IMR-90 (cell line): ENCODE measurements at regions not wholly inside any gene's neighbourhood (a gene's known extent, or its start where the extent isn't known, plus 50 kb on each side); places are given as distances from the start of the nearest gene placed in this dataset.

Source experiments
- ATAC-seq: fragments of 200-7000 bp; cut with Tn5 transposase; 2 replicates; pipeline ENCODE4 v1.9.1; 2020; ENCODE audit warnings: low read depth, mild to moderate bottlenecking, moderate library complexity
- BruUV-seq: library from RNA; stranded (reverse); fragments of 400-500 nt; replicated peaks from 2 replicates; lab custom pipeline; 2021; lab: Mats Ljungman, UMichigan
- CTCF ChIA-PET: fragments of 300-600 bp; formaldehyde crosslinking; extraction: SDS; loops from one replicate; lab custom pipeline; 2021; ENCODE audit warnings: antibody characterized with exemption; lab: Yijun Ruan, JAX
- POLR2A ChIA-PET: fragments of 300-600 bp; sonication (Branson Sonifier 250); formaldehyde crosslinking; loops from one replicate; lab custom pipeline; 2022; ENCODE audit warnings: antibody characterized with exemption; ENCODE audit not compliant: unreplicated experiment; lab: Charles Lee
- DNase-seq: peaks from one replicate; pipeline ENCODE4 v3.0.0; 2013
- H2AFZ ChIP-seq: replicated peaks from 2 replicates; pipeline ENCODE3; 2013; ENCODE audit warnings: low read length, mild to moderate bottlenecking; ENCODE audit not compliant: poor library complexity
- H2AK5ac ChIP-seq: 2 replicates; pipeline ENCODE4 v1.6.1; 2013; ENCODE audit warnings: low read depth, low read length, inconsistent platforms
- H2AK9ac ChIP-seq: replicated peaks from 2 replicates; pipeline ENCODE3; 2013; ENCODE audit warnings: mild to moderate bottlenecking, low read depth, low read length, moderate library complexity; ENCODE audit not compliant: poor library complexity
- H2BK120ac ChIP-seq: 2 replicates; pipeline ENCODE4 v1.6.1; 2013; ENCODE audit warnings: low read depth, low read length, inconsistent platforms
- H2BK15ac ChIP-seq: 3 replicates; pipeline ENCODE4 v1.6.1; 2013; ENCODE audit warnings: low read depth, low read length, inconsistent platforms
- H2BK20ac ChIP-seq: 2 replicates; pipeline ENCODE4 v1.6.1; 2013; ENCODE audit warnings: low read depth, mild to moderate bottlenecking, inconsistent platforms, low read length, moderate library complexity
- H2BK5ac ChIP-seq: 2 replicates; pipeline ENCODE4 v1.6.1; 2013; ENCODE audit warnings: mild to moderate bottlenecking, low read depth, low read length, inconsistent platforms; ENCODE audit not compliant: poor library complexity, severe bottlenecking
- H3K14ac ChIP-seq: replicated peaks from 2 replicates; pipeline ENCODE4 v1.6.1; 2013; ENCODE audit warnings: low read depth, low read length, inconsistent platforms
- H3K18ac ChIP-seq: 2 replicates; pipeline ENCODE4 v1.6.1; 2013; ENCODE audit warnings: low read depth, low read length, control low read depth
- H3K23ac ChIP-seq: 2 replicates; pipeline ENCODE4 v1.6.1; 2013; ENCODE audit warnings: low read depth, low read length, inconsistent platforms
- H3K27ac ChIP-seq: 2 replicates; pipeline ENCODE4 v1.5.1; 2013; ENCODE audit warnings: mild to moderate bottlenecking, control low read depth, low read length; ENCODE audit not compliant: insufficient read depth
- H3K27me3 ChIP-seq: 2 replicates; pipeline ENCODE4 v1.6.1; 2013; ENCODE audit warnings: low read length; ENCODE audit not compliant: control insufficient read depth, insufficient read depth
- H3K36me3 ChIP-seq: 2 replicates; pipeline ENCODE4 v1.6.1; 2013; ENCODE audit warnings: low read length, mixed read lengths; ENCODE audit not compliant: control insufficient read depth, insufficient read depth
- H3K4ac ChIP-seq: 2 replicates; pipeline ENCODE4 v1.6.1; 2013; ENCODE audit warnings: low read depth, low read length, inconsistent platforms
- H3K4me1 ChIP-seq: 2 replicates; pipeline ENCODE4 v1.6.1; 2013; ENCODE audit warnings: low read length, mixed read lengths; ENCODE audit not compliant: control insufficient read depth, insufficient read depth
- H3K4me2 ChIP-seq: 2 replicates; pipeline ENCODE4 v1.6.1; 2013; ENCODE audit warnings: low read depth, mild to moderate bottlenecking, control low read depth, low read length, moderate library complexity
- H3K4me3 ChIP-seq: 2 replicates; pipeline ENCODE4 v1.5.1; 2013; ENCODE audit warnings: low read depth, mild to moderate bottlenecking, control low read depth, low read length, moderate library complexity; ENCODE audit not compliant: insufficient read depth
- H3K56ac ChIP-seq: 2 replicates; pipeline ENCODE4 v1.6.1; 2013; ENCODE audit warnings: low read length, inconsistent platforms; ENCODE audit not compliant: insufficient read depth; ENCODE audit errors: extremely low read depth
- H3K79me1 ChIP-seq, 2 experiments: 2 replicates each; pipeline ENCODE4 v1.6.1; 2013; ENCODE audit warnings: low read length in 2 of 2, inconsistent platforms in 1 of 2, low read depth in 1 of 2
- H3K9ac ChIP-seq: 2 replicates; pipeline ENCODE4 v1.6.1; 2013; ENCODE audit warnings: low read depth, low read length, control low read depth
- H3K9me1 ChIP-seq: 2 replicates; pipeline ENCODE4 v1.6.1; 2013; ENCODE audit warnings: low read length, inconsistent platforms; ENCODE audit not compliant: insufficient read depth
- H3K9me3 ChIP-seq: 2 replicates; pipeline ENCODE4 v1.6.1; 2013; ENCODE audit warnings: low read length; ENCODE audit not compliant: control insufficient read depth, insufficient read depth
- H4K20me1 ChIP-seq: 2 replicates; pipeline ENCODE4 v1.6.1; 2013; ENCODE audit warnings: low read length, inconsistent platforms; ENCODE audit not compliant: insufficient read depth
- H4K5ac ChIP-seq: 2 replicates; pipeline ENCODE4 v1.6.1; 2013; ENCODE audit warnings: mild to moderate bottlenecking, low read depth, low read length, control low read depth
- H4K8ac ChIP-seq, 2 experiments: 2 replicates each; pipeline ENCODE4 v1.6.1; 2013; ENCODE audit warnings: low read depth in 2 of 2, low read length in 2 of 2, control low read depth in 1 of 2, inconsistent platforms in 1 of 2
- H4K91ac ChIP-seq: 2 replicates; pipeline ENCODE4 v1.6.1; 2013; ENCODE audit warnings: low read depth, low read length, inconsistent platforms; ENCODE audit not compliant: insufficient read depth
- BHLHE40 ChIP-seq: fragments of 150-350 bp; IDR thresholded peaks from 2 replicates; pipeline ENCODE4 v1.6.1; 2016; ENCODE audit warnings: mild to moderate bottlenecking, low read depth, low read length
- CEBPB ChIP-seq: IDR thresholded peaks from 2 replicates; pipeline ENCODE4 v1.6.1; 2012; ENCODE audit warnings: low read depth, low read length, improper control_type of control experiment
- CTCF ChIP-seq: conservative IDR thresholded peaks from 2 replicates; pipeline ENCODE4 v1.5.1; 2012; ENCODE audit warnings: mild to moderate bottlenecking, low read depth, low read length, improper control_type of control experiment
- ELK1 ChIP-seq: fragments of 150-350 bp; IDR thresholded peaks from 2 replicates; pipeline ENCODE4 v1.6.1; 2016; ENCODE audit warnings: low read depth, mild to moderate bottlenecking, low read length, moderate library complexity, borderline replicate concordance
- FOS ChIP-seq: fragments of 150-350 bp; IDR thresholded peaks from 2 replicates; pipeline ENCODE4 v1.6.1; 2016; ENCODE audit warnings: low read depth, low read length
- MAFK ChIP-seq: IDR thresholded peaks from 2 replicates; pipeline ENCODE4 v1.6.1; 2012; ENCODE audit warnings: low read depth, low read length, improper control_type of control experiment
- MAZ ChIP-seq: IDR thresholded peaks from 2 replicates; pipeline ENCODE4 v1.6.1; 2012; ENCODE audit warnings: low read depth, mild to moderate bottlenecking, low read length, improper control_type of control experiment, moderate library complexity, borderline replicate concordance
- MXI1 ChIP-seq: IDR thresholded peaks from 2 replicates; pipeline ENCODE4 v1.6.1; 2012; ENCODE audit warnings: low read depth, mild to moderate bottlenecking, low read length, moderate library complexity, borderline replicate concordance
- NFE2L2 ChIP-seq: fragments of 150-350 bp; IDR thresholded peaks from 2 replicates; pipeline ENCODE4 v1.6.1; 2016; ENCODE audit warnings: low read depth, mild to moderate bottlenecking, low read length
- RCOR1 ChIP-seq: IDR thresholded peaks from 2 replicates; pipeline ENCODE4 v1.6.1; 2012; ENCODE audit warnings: mild to moderate bottlenecking, low read length, improper control_type of control experiment; ENCODE audit not compliant: insufficient replicate concordance
- RFX5 ChIP-seq: IDR thresholded peaks from 2 replicates; pipeline ENCODE4 v1.8.0; 2012; ENCODE audit warnings: low read depth, mild to moderate bottlenecking, low read length, moderate library complexity
- SMC3 ChIP-seq: fragments of 150-350 bp; IDR thresholded peaks from 2 replicates; pipeline ENCODE4 v1.6.1; 2016; ENCODE audit warnings: low read depth, mild to moderate bottlenecking, antibody characterized with exemption, low read length, moderate library complexity
- USF2 ChIP-seq: fragments of 150-350 bp; IDR thresholded peaks from 2 replicates; pipeline ENCODE4 v1.6.1; 2017; ENCODE audit warnings: mild to moderate bottlenecking, antibody characterized with exemption, low read length, low read depth
- WGBS, 2 experiments: methylation state at CpG; one replicate each; pipeline versions ENCODE4 v1.1.5 to v1.1.7; 2013; ENCODE audit warnings: missing lambda C conversion rate in 2 of 2; ENCODE audit not compliant: insufficient read length in 1 of 2; ENCODE audit errors: extremely low coverage in 2 of 2; 5-methylcytosine and 5-hydroxymethylcytosine counted together
- dilution Hi-C: fragments of 300-500 bp; cut with HindIII; formaldehyde crosslinking; loops from one replicate; pipeline ENCODE4 v1.14.3; 2018; ENCODE audit warnings: low sequenced_read_pairs; ENCODE audit not compliant: unreplicated experiment
- in situ Hi-C: fragments of 300-500 bp; cut with MboI; formaldehyde crosslinking; loops from 3 replicates; pipeline ENCODE4 v1.14.3; 2019; ENCODE audit warnings: low sequenced_read_pairs, inconsistent platforms, mixed read lengths
- intact Hi-C: fragments of 100-400 bp; cut with micrococcal nuclease; formaldehyde crosslinking; loops from 2 replicates; pipeline ENCODE4 v1.10.0; 2022

- Histone ChIP-seq H3K4me2 (no peak overlapping the region), H3K9me1 (no peaks in the 10 kb centered on the region), H3K36me3 (no peaks in the 10 kb centered on the region), H4K5ac (no peak overlapping the region), H2BK15ac (no peak overlapping the region), H2AFZ (no peak overlapping the region), H2BK5ac (no peak overlapping the region), H4K8ac (no peak overlapping the region), H2BK20ac (no peak overlapping the region), H3K23ac (no peak overlapping the region), H3K56ac (no peak overlapping the region), H3K18ac (no peak overlapping the region), H3K27ac (no peak overlapping the region), H3K9ac (no peak overlapping the region), H2AK5ac (no peak overlapping the region), H2BK120ac (no peak overlapping the region), H3K4me1 (no peaks in the 10 kb centered on the region), H3K14ac (no peak overlapping the region), H3K27me3 (no peaks in the 10 kb centered on the region), H3K79me1 (no peaks in the 10 kb centered on the region), H3K4me3 (no peak overlapping the region), H4K20me1 (no peaks in the 10 kb centered on the region), H3K9me3 (no peaks in the 10 kb centered on the region), H4K91ac (no peak overlapping the region), H3K4ac (no peak overlapping the region), H2AK9ac (no peak overlapping the region)
- dilution Hi-C loops = no loop called here
- no peak for ATAC-seq
- no peak for DNase-seq
- whole genome bisulfite sequencing, 2 experiments = no CpG with 5 or more reads among the region's 3 CpGs
- TF ChIP-seq RFX5 = no peak
- TF ChIP-seq MAFK = no peak
- no peak for TF ChIP-seq ELK1
- no peak for TF ChIP-seq SMC3
- no peak for TF ChIP-seq MAZ
- TF ChIP-seq BHLHE40 = no peak
- no peak for TF ChIP-seq MXI1
- no peak for TF ChIP-seq NFE2L2
- TF ChIP-seq USF2 = no peak
- TF ChIP-seq CTCF = no peak
- no peak for TF ChIP-seq FOS
- no peak for TF ChIP-seq RCOR1
- no peak for TF ChIP-seq CEBPB
- ChIA-PET POLR2A (no interaction called here), CTCF (no interaction called here)
- no TSS peak for BruUV-seq
- intact Hi-C loops = no loop called here
- in situ Hi-C loops = no loop called here
Measured at GRCh38 chr20:18908109-18908508, 94.5 kb downstream of the SCP2D1 start.
